ENCODE measurements at regions not wholly inside any gene's neighbourhood (a gene's known extent, or its start where the extent isn't known, plus 50 kb on each side); places are given as distances from the start of the nearest gene placed in this dataset.
"Not testable (repeated sequence)": the region's sequence is repeated elsewhere in the genome, so short reads cannot be mapped to it uniquely, and the experiment has no call there.

DNA sequence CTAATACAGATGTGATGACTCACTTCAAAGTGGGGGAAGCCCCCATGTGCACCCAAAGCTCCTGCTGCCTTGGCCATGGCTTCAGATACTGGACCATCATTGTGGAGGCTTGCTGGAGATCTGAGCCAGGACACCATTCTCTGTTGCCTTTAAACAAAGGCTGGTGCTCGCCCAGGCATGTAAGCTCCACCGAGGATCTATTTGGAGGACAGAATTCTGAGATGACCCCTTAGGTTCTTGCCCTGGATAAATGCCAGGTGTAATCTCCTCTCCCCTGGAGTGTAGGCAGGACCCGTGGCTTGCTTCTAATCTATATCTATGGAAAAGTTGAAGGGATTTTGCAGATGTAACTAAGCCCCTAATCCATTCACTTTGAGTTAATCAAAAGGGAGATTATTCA, 141.0 kb downstream of the UNC93B1 start:
- not testable (repeated sequence) for H3K9me3 ChIP-seq (ENCODE audit: insufficient read depth, low read depth, low read length); H3K36me3 ChIP-seq (ENCODE audit: insufficient read depth, low read depth, low read length); H3K4me1 ChIP-seq (ENCODE audit: insufficient read depth, low read length); H3K4me3 ChIP-seq (ENCODE audit: low read length); H3K27me3 ChIP-seq (ENCODE audit: insufficient read depth, low read length); H3K27ac ChIP-seq (ENCODE audit: low read length); H3K9ac ChIP-seq (ENCODE audit: low read depth, low read length)

GRCh38 chr11:67859513-67860161, 144.3 kb downstream of the UNC93B1 start:
- H3K27ac ChIP-seq (ENCODE audit: low read length); H3K36me3 ChIP-seq (ENCODE audit: insufficient read depth, low read depth, low read length); H3K9me3 ChIP-seq (ENCODE audit: insufficient read depth, low read depth, low read length); H3K9ac ChIP-seq (ENCODE audit: low read depth, low read length); H3K4me1 ChIP-seq (ENCODE audit: insufficient read depth, low read length); H3K4me3 ChIP-seq (ENCODE audit: low read length); H3K27me3 ChIP-seq (ENCODE audit: insufficient read depth, low read length): not testable (repeated sequence)

GRCh38 chr11:67850747-67851146, 153.2 kb downstream of the UNC93B1 start:
- not testable (repeated sequence) for H3K36me3 ChIP-seq (ENCODE audit: insufficient read depth, low read depth, low read length); H3K27me3 ChIP-seq (ENCODE audit: insufficient read depth, low read length); H3K4me3 ChIP-seq (ENCODE audit: low read length); H3K9me3 ChIP-seq (ENCODE audit: insufficient read depth, low read depth, low read length); H3K4me1 ChIP-seq (ENCODE audit: insufficient read depth, low read length); H3K9ac ChIP-seq (ENCODE audit: low read depth, low read length); H3K27ac ChIP-seq (ENCODE audit: low read length)

DNA sequence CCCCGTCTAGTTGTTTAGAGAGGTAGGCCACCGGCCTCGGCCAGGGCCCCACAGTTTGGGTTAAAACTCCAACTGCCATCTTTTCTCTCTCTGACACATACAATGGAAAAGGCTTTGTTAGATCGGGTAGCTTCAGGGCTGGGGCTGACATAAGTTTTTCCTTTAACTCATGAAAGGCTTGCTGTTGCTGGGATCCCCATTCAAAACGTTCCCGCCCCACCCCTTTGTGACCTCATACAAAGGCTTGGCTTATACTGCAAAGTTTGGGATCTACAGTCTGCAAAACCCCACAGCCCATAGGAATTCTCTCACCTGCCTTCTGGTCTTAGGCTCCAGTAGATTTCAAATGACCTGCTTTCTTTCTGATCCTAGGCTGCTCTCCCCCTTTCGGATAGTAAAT, 154.1 kb downstream of the UNC93B1 start:
- H3K36me3 ChIP-seq (ENCODE audit: insufficient read depth, low read depth, low read length); H3K27ac ChIP-seq (ENCODE audit: low read length); H3K9me3 ChIP-seq (ENCODE audit: insufficient read depth, low read depth, low read length); H3K4me3 ChIP-seq (ENCODE audit: low read length); H3K4me1 ChIP-seq (ENCODE audit: insufficient read depth, low read length); H3K27me3 ChIP-seq (ENCODE audit: insufficient read depth, low read length); H3K9ac ChIP-seq (ENCODE audit: low read depth, low read length): not testable (repeated sequence)

GRCh38 chr11:67847896-67848875, 155.7 kb downstream of the UNC93B1 start:
- not testable (repeated sequence) for H3K9ac ChIP-seq (ENCODE audit: low read depth, low read length); H3K4me3 ChIP-seq (ENCODE audit: low read length); H3K27ac ChIP-seq (ENCODE audit: low read length); H3K36me3 ChIP-seq (ENCODE audit: insufficient read depth, low read depth, low read length); H3K4me1 ChIP-seq (ENCODE audit: insufficient read depth, low read length); H3K9me3 ChIP-seq (ENCODE audit: insufficient read depth, low read depth, low read length); H3K27me3 ChIP-seq (ENCODE audit: insufficient read depth, low read length)

DNA sequence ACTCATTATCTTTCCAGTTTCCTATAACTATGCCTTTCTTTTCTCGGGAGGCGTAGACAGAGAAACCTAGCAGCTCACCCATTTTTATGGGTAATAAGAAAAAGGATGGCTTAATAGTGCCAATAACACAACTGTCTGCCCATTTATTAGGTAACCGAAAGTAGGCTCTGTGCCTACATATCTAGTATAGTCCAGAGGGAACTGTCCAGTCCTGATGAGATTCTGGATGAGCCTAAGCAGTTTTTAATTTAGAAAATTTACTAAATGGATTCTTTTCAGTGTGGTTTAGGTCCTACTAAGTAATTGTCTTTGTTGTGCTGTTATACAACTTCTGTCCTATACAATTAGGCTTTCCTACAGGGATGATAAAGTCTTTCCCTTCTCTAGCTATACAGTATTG, 157.6 kb downstream of the UNC93B1 start:
- not testable (repeated sequence) for H3K9me3 ChIP-seq (ENCODE audit: insufficient read depth, low read depth, low read length); H3K4me3 ChIP-seq (ENCODE audit: low read length); H3K27me3 ChIP-seq (ENCODE audit: insufficient read depth, low read length); H3K4me1 ChIP-seq (ENCODE audit: insufficient read depth, low read length); H3K36me3 ChIP-seq (ENCODE audit: insufficient read depth, low read depth, low read length); H3K27ac ChIP-seq (ENCODE audit: low read length); H3K9ac ChIP-seq (ENCODE audit: low read depth, low read length)

DNA sequence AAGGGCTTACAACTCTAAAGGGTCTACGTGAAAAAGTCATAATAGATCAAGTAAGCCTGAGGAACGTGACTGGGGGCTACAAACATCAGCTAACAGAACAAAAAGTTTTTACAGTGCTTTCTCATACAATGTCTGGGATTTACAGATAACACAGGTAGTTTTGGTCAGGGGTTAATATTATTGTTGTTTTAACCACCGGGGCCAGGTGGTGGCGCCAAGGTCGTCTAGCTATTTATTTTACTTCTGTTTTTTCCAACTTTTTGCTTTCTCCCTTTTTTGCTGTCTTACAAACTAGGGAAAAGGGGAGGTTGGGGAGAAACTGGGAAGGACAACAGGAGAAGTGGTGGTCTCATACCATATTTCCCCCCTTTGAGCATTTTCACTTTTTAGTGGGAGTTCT, 158.6 kb downstream of the UNC93B1 start:
- not testable (repeated sequence) for H3K4me3 ChIP-seq (ENCODE audit: low read length); H3K36me3 ChIP-seq (ENCODE audit: insufficient read depth, low read depth, low read length); H3K27ac ChIP-seq (ENCODE audit: low read length); H3K9me3 ChIP-seq (ENCODE audit: insufficient read depth, low read depth, low read length); H3K9ac ChIP-seq (ENCODE audit: low read depth, low read length); H3K27me3 ChIP-seq (ENCODE audit: insufficient read depth, low read length); H3K4me1 ChIP-seq (ENCODE audit: insufficient read depth, low read length)

DNA sequence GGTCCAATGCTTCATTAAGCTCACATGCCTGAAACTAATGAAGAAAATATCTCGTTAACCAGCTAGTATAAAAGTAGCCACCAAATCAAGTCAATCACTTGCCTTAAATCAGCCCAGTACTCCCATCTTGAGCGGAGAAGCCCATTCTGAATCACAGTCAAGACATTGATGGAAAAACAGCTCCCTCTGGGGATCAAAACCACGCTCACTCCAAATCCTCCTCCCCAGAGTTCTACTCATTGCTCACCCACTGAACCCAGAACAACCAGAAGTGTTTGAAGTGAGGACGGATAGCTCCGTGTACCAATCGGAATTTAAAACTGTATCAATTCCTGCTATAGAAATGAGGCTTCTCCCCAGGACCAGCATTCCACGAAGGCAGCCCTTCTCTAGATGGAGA, 163.3 kb downstream of the UNC93B1 start:
- not testable (repeated sequence) for H3K9ac ChIP-seq (ENCODE audit: low read depth, low read length); H3K4me1 ChIP-seq (ENCODE audit: insufficient read depth, low read length); H3K4me3 ChIP-seq (ENCODE audit: low read length); H3K27ac ChIP-seq (ENCODE audit: low read length); H3K9me3 ChIP-seq (ENCODE audit: insufficient read depth, low read depth, low read length); H3K27me3 ChIP-seq (ENCODE audit: insufficient read depth, low read length); H3K36me3 ChIP-seq (ENCODE audit: insufficient read depth, low read depth, low read length)

DNA sequence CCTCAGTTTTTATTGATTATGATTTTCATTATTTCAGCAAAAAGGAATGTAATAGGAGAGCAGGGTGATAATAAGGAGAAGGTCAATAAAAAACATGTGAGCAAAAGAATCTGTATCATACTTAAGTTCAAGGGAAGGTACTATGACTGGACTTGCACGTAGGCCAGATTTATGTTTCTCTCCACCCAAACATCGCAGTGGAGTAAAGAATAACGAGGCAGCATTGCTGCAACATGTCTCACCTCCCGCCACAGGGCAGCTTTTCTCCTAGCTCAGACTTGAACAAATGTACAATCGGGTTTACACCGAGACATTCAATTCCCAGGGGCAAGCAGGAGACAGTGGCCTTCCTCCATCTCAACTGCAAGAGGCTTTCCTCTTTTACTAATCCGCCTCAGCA, 155.7 kb upstream of the ALDH3B2 start:
- not testable (repeated sequence) for H3K36me3 ChIP-seq (ENCODE audit: insufficient read depth, low read depth, low read length); H3K9ac ChIP-seq (ENCODE audit: low read depth, low read length); H3K4me3 ChIP-seq (ENCODE audit: low read length); H3K27ac ChIP-seq (ENCODE audit: low read length); H3K4me1 ChIP-seq (ENCODE audit: insufficient read depth, low read length); H3K9me3 ChIP-seq (ENCODE audit: insufficient read depth, low read depth, low read length); H3K27me3 ChIP-seq (ENCODE audit: insufficient read depth, low read length)

DNA sequence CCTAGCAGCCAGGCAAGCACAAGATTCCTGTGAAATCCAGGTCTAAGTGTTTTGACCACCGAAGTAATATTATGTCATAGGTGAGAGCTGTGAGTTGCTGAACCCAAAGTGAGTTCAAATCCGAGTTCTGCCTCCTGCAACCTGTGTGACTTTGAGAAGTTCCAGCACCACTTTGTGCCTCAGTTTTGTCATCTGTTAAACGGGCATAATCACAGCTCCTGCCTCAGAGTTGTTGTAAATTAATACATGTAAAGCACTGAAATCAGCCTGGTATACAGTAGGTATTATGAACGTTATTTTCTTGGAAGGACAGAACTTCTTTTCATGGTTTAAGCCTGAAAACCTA, 152.5 kb upstream of the ALDH3B2 start:
- not testable (repeated sequence) for H3K9me3 ChIP-seq (ENCODE audit: insufficient read depth, low read depth, low read length); H3K27ac ChIP-seq (ENCODE audit: low read length); H3K4me1 ChIP-seq (ENCODE audit: insufficient read depth, low read length); H3K36me3 ChIP-seq (ENCODE audit: insufficient read depth, low read depth, low read length); H3K4me3 ChIP-seq (ENCODE audit: low read length); H3K27me3 ChIP-seq (ENCODE audit: insufficient read depth, low read length); H3K9ac ChIP-seq (ENCODE audit: low read depth, low read length)

- not testable (repeated sequence) for H3K27ac ChIP-seq (ENCODE audit: low read length)
Measured at GRCh38 chr11:67826028-67826950, 151.9 kb upstream of the ALDH3B2 start.

GRCh38 chr11:67824861-67825260, 150.4 kb upstream of the ALDH3B2 start:
- H3K4me3 ChIP-seq (ENCODE audit: low read length); H3K27ac ChIP-seq (ENCODE audit: low read length); H3K9me3 ChIP-seq (ENCODE audit: insufficient read depth, low read depth, low read length); H3K36me3 ChIP-seq (ENCODE audit: insufficient read depth, low read depth, low read length); H3K27me3 ChIP-seq (ENCODE audit: insufficient read depth, low read length); H3K4me1 ChIP-seq (ENCODE audit: insufficient read depth, low read length); H3K9ac ChIP-seq (ENCODE audit: low read depth, low read length): not testable (repeated sequence)

More at GRCh38 chr11:67826028-67826950, 151.9 kb upstream of the ALDH3B2 start:
- H3K4me1 ChIP-seq (ENCODE audit: insufficient read depth, low read length); H3K4me3 ChIP-seq (ENCODE audit: low read length); H3K9me3 ChIP-seq (ENCODE audit: insufficient read depth, low read depth, low read length); H3K27me3 ChIP-seq (ENCODE audit: insufficient read depth, low read length); H3K9ac ChIP-seq (ENCODE audit: low read depth, low read length); H3K36me3 ChIP-seq (ENCODE audit: insufficient read depth, low read depth, low read length): not testable (repeated sequence)
